T-cell (primary cell): ENCODE measurements at regions not wholly inside any gene's neighbourhood (a gene's known extent, or its start where the extent isn't known, plus 50 kb on each side); places are given as distances from the start of the nearest gene placed in this dataset.

Experiments used
- ATAC-seq, 4 experiments: fragments of 200-7000 bp in 3 of 4; fragments of 150-1000 bp in 1 of 4; cut with Tn5 transposase; replicated peaks in 1 of 4; 1 replicate in 3 of 4; 2 replicates in 1 of 4; pipeline ENCODE4 v1.10.0; 2021; ENCODE audit warnings: moderate library complexity in 3 of 4, mild to moderate bottlenecking in 2 of 4, moderate number of reproducible peaks in 1 of 4
- CTCF ChIA-PET, 2 donors: fragments of 300-600 bp; sonication (Branson Sonifier 250); formaldehyde crosslinking; loops; one replicate each; lab custom pipeline; 2022; ENCODE audit warnings: antibody characterized with exemption in 2 of 2; lab: Charles Lee
- POLR2A ChIA-PET, 2 donors: fragments of 300-600 bp; sonication (Branson Sonifier 250); formaldehyde crosslinking; loops; one replicate each; lab custom pipeline; 2022; ENCODE audit warnings: antibody characterized with exemption in 2 of 2; lab: Charles Lee
- DNase-seq, 35 experiments: peaks; one replicate each; pipeline versions ENCODE4 v3.0.0 to v3.0.0-alpha.2; 2013 to 2023
- H3K27ac ChIP-seq: one replicate; pipeline ENCODE4 v1.5.1; 2013; ENCODE audit warnings: low read length
- H3K27me3 ChIP-seq, 2 experiments: replicated peaks in 1 of 2; 1 replicate in 1 of 2; 2 replicates in 1 of 2; pipeline versions ENCODE4 v1.6.1 to v1.7.0; 2013; ENCODE audit warnings: low read length in 1 of 2, mixed read lengths in 1 of 2; ENCODE audit not compliant: control insufficient read depth in 2 of 2, insufficient read depth in 2 of 2; ENCODE audit errors: extremely low read depth in 1 of 2
- H3K36me3 ChIP-seq, 2 donors: 1 replicate in 1 of 2; 2 replicates in 1 of 2; pipeline versions ENCODE4 v1.6.1 to v1.7.0; 2013; ENCODE audit warnings: low read length in 1 of 2; ENCODE audit not compliant: control insufficient read depth in 2 of 2, insufficient read depth in 1 of 2; ENCODE audit errors: extremely low read depth in 1 of 2
- H3K4me1 ChIP-seq, 2 experiments: 1 replicate in 1 of 2; 2 replicates in 1 of 2; pipeline versions ENCODE4 v1.6.1 to v1.7.0; 2013; ENCODE audit warnings: low read length in 2 of 2, mixed read lengths in 1 of 2; ENCODE audit not compliant: insufficient read depth in 2 of 2, control insufficient read depth in 1 of 2; ENCODE audit errors: extremely low read depth in 1 of 2
- H3K4me3 ChIP-seq, 2 donors: 1 replicate in 1 of 2; 2 replicates in 1 of 2; pipeline versions ENCODE4 v1.5.1 to v1.7.0; 2013; ENCODE audit warnings: mild to moderate bottlenecking in 2 of 2, low read length in 1 of 2, moderate library complexity in 1 of 2; ENCODE audit not compliant: control insufficient read depth in 1 of 2; ENCODE audit errors: extremely low read depth in 1 of 2
- H3K9me3 ChIP-seq: 2 replicates; pipeline ENCODE4 v1.7.0; 2013
- H3K27ac Mint-ChIP-seq, 2 donors: one replicate each; pipeline ENCODE4 v1.8.0; 2020 to 2021; ENCODE audit warnings: mild to moderate bottlenecking in 2 of 2, mixed read lengths in 2 of 2
- H3K27me3 Mint-ChIP-seq, 2 donors: one replicate each; pipeline ENCODE4 v1.8.0; 2021 to 2022; ENCODE audit warnings: mixed read lengths in 2 of 2
- H3K36me3 Mint-ChIP-seq: one replicate; pipeline ENCODE4 v1.8.0; 2021; ENCODE audit warnings: mixed read lengths
- H3K4me1 Mint-ChIP-seq, 3 donors: one replicate each; pipeline ENCODE4 v1.8.0; 2020 to 2022; ENCODE audit warnings: mixed read lengths in 3 of 3, mild to moderate bottlenecking in 1 of 3
- H3K4me3 Mint-ChIP-seq, 3 donors: one replicate each; pipeline ENCODE4 v1.8.0; 2020 to 2022; ENCODE audit warnings: mild to moderate bottlenecking in 3 of 3, mixed read lengths in 3 of 3, moderate library complexity in 3 of 3
- H3K9me3 Mint-ChIP-seq, 3 donors: one replicate each; pipeline ENCODE4 v1.8.0; 2020 to 2022; ENCODE audit warnings: mixed read lengths in 3 of 3
- WGBS: methylation state at CpG from one replicate; pipeline ENCODE4 v1.1.5; 2013; ENCODE audit warnings: missing lambda C conversion rate; ENCODE audit not compliant: insufficient coverage; 5-methylcytosine and 5-hydroxymethylcytosine counted together

DNA sequence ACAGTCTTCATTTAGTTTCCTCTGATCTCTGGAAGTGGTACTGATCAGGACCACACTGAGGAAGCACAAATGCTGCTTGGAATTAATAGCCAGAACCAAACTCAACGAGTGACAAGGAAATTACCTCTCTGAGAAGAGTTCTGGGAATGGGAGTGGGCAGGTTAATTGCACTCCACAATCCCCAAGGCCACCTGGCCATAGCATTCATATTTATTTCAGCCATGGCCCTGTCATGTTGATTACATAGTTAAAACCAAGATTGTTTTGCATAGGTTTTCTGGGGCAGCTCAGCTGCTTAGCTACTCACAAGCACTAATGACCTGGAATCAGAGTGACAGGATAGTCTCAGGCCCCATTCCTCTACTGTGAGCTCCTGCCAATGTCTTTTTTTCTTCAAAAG is 230.2 kb upstream of the RIMS1 start:
- ATAC-seq (no peak), DNase-seq (no peak)
- no peaks in the 10 kb centered on the region for H3K36me3 ChIP-seq
- H3K4me3 ChIP-seq, result no peak overlapping the region
- H3K27me3 ChIP-seq, result no peaks in the 10 kb centered on the region
- Mint-ChIP-seq H3K4me3 (no peak overlapping the region), H3K4me1 (no peaks in the 10 kb centered on the region), H3K9me3 (peaks cover 0 to 9% (median 0%) of the 10 kb centered on the region in 3 donors), H3K27me3 (no peaks in the 10 kb centered on the region), H3K27ac (no peak overlapping the region), H3K36me3 (no peaks in the 10 kb centered on the region)
- WGBS, result no CpG with 5 or more reads among the region's 1 CpG
- no peak overlapping the region for H3K27ac ChIP-seq
- H3K9me3 ChIP-seq, result no peaks in the 10 kb centered on the region
- ChIA-PET CTCF (no interaction called here), POLR2A (no interaction called here)
- H3K4me1 ChIP-seq, result no peaks in the 10 kb centered on the region

DNA sequence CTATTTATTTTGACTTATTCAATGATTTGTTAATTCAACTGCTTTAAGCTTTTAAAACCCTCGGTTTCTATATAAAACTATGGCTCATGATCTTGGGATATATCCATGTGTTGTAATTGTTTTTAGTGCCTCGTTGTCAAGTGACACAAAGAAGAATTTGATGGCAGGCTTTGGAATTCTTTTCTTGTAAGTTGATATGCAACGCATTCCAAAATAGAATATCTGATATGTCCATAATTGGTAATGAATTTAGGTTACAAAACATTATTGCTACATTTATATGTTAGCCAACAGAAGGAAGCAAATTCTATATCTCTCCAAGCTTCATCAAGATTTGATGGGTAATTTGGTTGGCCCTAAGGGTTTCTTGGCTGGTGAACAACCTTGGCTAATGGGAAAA is 220.4 kb upstream of the RIMS1 start:
- Mint-ChIP-seq H3K4me1 (no peaks in the 10 kb centered on the region), H3K27ac (no peak overlapping the region), H3K27me3 (no peaks in the 10 kb centered on the region), H3K9me3 (peaks cover 0 to 10% (median 8%) of the 10 kb centered on the region in 3 donors), H3K4me3 (no peak overlapping the region), H3K36me3 (no peaks in the 10 kb centered on the region)
- H3K36me3 ChIP-seq, result no peaks in the 10 kb centered on the region
- ChIA-PET CTCF (no interaction called here), POLR2A (no interaction called here)
- no peaks in the 10 kb centered on the region for H3K9me3 ChIP-seq
- DNase-seq (no peak), ATAC-seq (no peak)
- no peaks in the 10 kb centered on the region for H3K27me3 ChIP-seq
- WGBS, result no CpG with 5 or more reads among the region's 3 CpGs
- no peaks in the 10 kb centered on the region for H3K4me1 ChIP-seq
- no peak overlapping the region for H3K4me3 ChIP-seq
- H3K27ac ChIP-seq, result no peak overlapping the region

DNA sequence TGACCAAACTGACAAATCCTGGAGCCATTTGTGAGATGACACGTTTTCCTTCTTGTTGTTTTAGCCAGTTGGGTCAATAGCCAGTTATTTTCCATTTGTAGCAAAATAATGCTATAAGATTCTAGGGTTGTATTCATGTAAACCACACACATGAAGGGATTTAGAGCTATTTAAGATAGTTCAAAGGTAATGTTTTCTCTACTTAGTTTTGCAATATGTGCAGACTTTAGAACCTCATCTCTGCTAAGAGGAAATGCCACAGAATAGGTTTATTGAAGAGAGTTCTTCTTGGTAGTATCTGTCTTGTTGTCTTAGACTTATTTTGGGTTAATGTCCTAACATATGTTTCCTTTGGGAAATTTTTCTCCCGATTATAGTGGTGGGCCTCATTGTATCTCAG is 213.5 kb upstream of the RIMS1 start:
- no CpG with 5 or more reads among the region's 2 CpGs for WGBS
- ATAC-seq, result no peak
- peaks cover 2 to 4% (median 4%) of the 10 kb centered on the region in 3 donors for H3K9me3 Mint-ChIP-seq

GRCh38 chr6:71675386-71675785 is 211.0 kb upstream of the RIMS1 start:
- no peaks in the 10 kb centered on the region for H3K4me1 Mint-ChIP-seq
- H3K9me3 Mint-ChIP-seq, result peaks cover 2 to 7% (median 7%) of the 10 kb centered on the region in 3 donors
- Histone ChIP-seq H3K27me3 (no peaks in the 10 kb centered on the region), H3K4me3 (no peak overlapping the region), H3K4me1 (no peaks in the 10 kb centered on the region), H3K36me3 (no peaks in the 10 kb centered on the region), H3K9me3 (no peaks in the 10 kb centered on the region), H3K27ac (no peak overlapping the region)
- no peak overlapping the region for H3K27ac Mint-ChIP-seq
- no peaks in the 10 kb centered on the region for H3K27me3 Mint-ChIP-seq
- ChIA-PET CTCF (no interaction called here), POLR2A (no interaction called here)
- no peak for ATAC-seq
- no CpG with 5 or more reads among the region's 1 CpG for WGBS
- no peaks in the 10 kb centered on the region for H3K36me3 Mint-ChIP-seq
- no peak overlapping the region for H3K4me3 Mint-ChIP-seq
- no peak for DNase-seq

More for the DNA sequence above, 213.5 kb upstream of the RIMS1 start:
- Mint-ChIP-seq H3K4me1 (no peaks in the 10 kb centered on the region), H3K27ac (no peak overlapping the region), H3K36me3 (no peaks in the 10 kb centered on the region), H3K27me3 (no peaks in the 10 kb centered on the region), H3K4me3 (no peak overlapping the region)
- Histone ChIP-seq H3K9me3 (no peaks in the 10 kb centered on the region), H3K4me3 (no peak overlapping the region), H3K36me3 (no peaks in the 10 kb centered on the region), H3K4me1 (no peaks in the 10 kb centered on the region), H3K27ac (no peak overlapping the region), H3K27me3 (no peaks in the 10 kb centered on the region)
- DNase-seq, result no peak
- CTCF ChIA-PET, result no interaction called here
- POLR2A ChIA-PET, result no interaction called here

DNA sequence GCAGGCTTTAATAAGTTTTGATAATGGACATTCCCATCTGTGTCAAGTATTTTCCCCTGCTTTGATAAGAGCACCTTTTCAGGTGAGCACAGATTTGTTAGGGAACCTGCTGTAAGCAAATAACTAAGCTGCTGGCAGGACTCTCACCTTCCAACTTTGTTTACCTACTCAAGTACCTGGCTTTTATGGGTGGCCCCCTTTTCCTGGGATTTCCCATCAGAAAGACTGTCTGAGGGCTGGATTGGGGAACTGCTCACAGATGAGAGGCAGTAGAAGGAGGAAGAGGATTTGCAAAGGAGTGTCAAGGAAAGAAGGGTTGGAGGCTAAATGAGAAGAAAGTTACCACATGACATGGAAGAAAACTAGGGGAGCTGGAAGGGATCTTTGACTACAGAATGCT is 210.1 kb upstream of the RIMS1 start:
- CTCF ChIA-PET, result no interaction called here
- H3K4me1 Mint-ChIP-seq, result no peaks in the 10 kb centered on the region
- ATAC-seq, result no peak
- no peaks in the 10 kb centered on the region for H3K27me3 Mint-ChIP-seq
- POLR2A ChIA-PET, result no interaction called here
- no peak overlapping the region for H3K27ac Mint-ChIP-seq
- H3K36me3 Mint-ChIP-seq, result no peaks in the 10 kb centered on the region
- no peaks in the 10 kb centered on the region for H3K27me3 ChIP-seq
- H3K9me3 ChIP-seq, result no peaks in the 10 kb centered on the region
- H3K36me3 ChIP-seq, result no peaks in the 10 kb centered on the region
- H3K9me3 Mint-ChIP-seq, result peaks cover 2 to 8% (median 8%) of the 10 kb centered on the region in 3 donors
- no peak overlapping the region for H3K4me3 Mint-ChIP-seq
- H3K4me1 ChIP-seq, result no peaks in the 10 kb centered on the region
- H3K27ac ChIP-seq, result no peak overlapping the region
- no peak for DNase-seq
- H3K4me3 ChIP-seq, result no peak overlapping the region

DNA sequence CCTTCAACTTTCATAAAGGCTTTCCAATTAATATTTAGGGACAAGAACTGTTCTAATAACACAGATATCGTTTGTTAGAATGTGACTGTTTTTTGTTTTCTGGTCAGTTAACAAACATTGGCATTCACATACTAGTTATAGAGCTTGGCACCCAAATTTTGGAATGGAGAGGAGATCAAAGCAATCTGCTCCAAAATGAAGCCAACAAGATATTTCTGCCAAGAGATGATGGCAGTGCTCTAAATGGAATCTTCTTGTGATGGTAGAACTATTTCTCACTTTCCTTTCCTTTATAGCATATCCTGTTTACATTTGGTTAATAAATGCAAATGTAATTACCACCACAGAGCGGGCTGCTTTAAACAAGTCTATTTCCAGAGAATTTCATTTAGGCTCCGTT is 208.3 kb upstream of the RIMS1 start:
- H3K4me3 ChIP-seq, result no peak overlapping the region
- no peaks in the 10 kb centered on the region for H3K27me3 ChIP-seq
- CTCF ChIA-PET, result no interaction called here
- Mint-ChIP-seq H3K27me3 (no peaks in the 10 kb centered on the region), H3K4me3 (no peak overlapping the region), H3K36me3 (no peaks in the 10 kb centered on the region), H3K4me1 (no peaks in the 10 kb centered on the region), H3K27ac (no peak overlapping the region), H3K9me3 (peaks cover 0 to 3% (median 3%) of the 10 kb centered on the region in 3 donors)
- H3K36me3 ChIP-seq, result no peaks in the 10 kb centered on the region
- no peak overlapping the region for H3K27ac ChIP-seq
- no peak for DNase-seq
- WGBS, result 100% methylated on average over 1 of the region's 3 CpGs
- no peak for ATAC-seq
- H3K4me1 ChIP-seq, result no peaks in the 10 kb centered on the region
- no peaks in the 10 kb centered on the region for H3K9me3 ChIP-seq
- POLR2A ChIA-PET, result no interaction called here

GRCh38 chr6:71681234-71681867 is 205.0 kb upstream of the RIMS1 start:
- WGBS, result no CpG with 5 or more reads among the region's 2 CpGs
- Mint-ChIP-seq H3K4me1 (no peaks in the 10 kb centered on the region), H3K36me3 (no peaks in the 10 kb centered on the region), H3K4me3 (no peak overlapping the region), H3K27me3 (no peaks in the 10 kb centered on the region), H3K9me3 (peaks cover 0 to 7% (median 3%) of the 10 kb centered on the region in 3 donors), H3K27ac (no peak overlapping the region)
- Histone ChIP-seq H3K36me3 (no peaks in the 10 kb centered on the region), H3K27me3 (no peaks in the 10 kb centered on the region), H3K4me1 (no peaks in the 10 kb centered on the region), H3K9me3 (no peaks in the 10 kb centered on the region), H3K4me3 (no peak overlapping the region), H3K27ac (no peak overlapping the region)
- no peak for DNase-seq
- ChIA-PET CTCF (interaction anchor here in 1 of 2 donors (0.5 kb wide), 1 partner anchor 9 kb away, joined by 5 read pairs; no protein-coding TSS in a partner anchor), POLR2A (no interaction called here)
- no peak for ATAC-seq
